ENCODE measurements at regions not wholly inside any gene's neighbourhood (a gene's known extent, or its start where the extent isn't known, plus 50 kb on each side); places are given as distances from the start of the nearest gene placed in this dataset.

GRCh38 chr2:238597638-238598528 is 171.2 kb downstream of the ASB1 start:
- no peak for ATAC-seq
- Histone ChIP-seq H3K36me3 (no peaks in the 10 kb centered on the region), H3K4me3 (no peak overlapping the region), H3K4me1 (no peaks in the 10 kb centered on the region), H3K9me3 (no peaks in the 10 kb centered on the region), H3K27ac (no peak overlapping the region), H3K27me3 (no peaks in the 10 kb centered on the region)
- TF ChIP-seq POLR2A (IDR thresholded peaks at IDR 0.05) (no peak), CTCF (IDR thresholded peaks at IDR 0.05) (no peak)
- intact Hi-C loops (cut with DNase I) = no loop called here
- DNase-seq = no peak
- 79% methylated on average over 8 of the region's 11 CpGs for WGBS (ENCODE audit: insufficient coverage, low coverage, low lambda C conversion rate, missing lambda C conversion rate)

- Histone ChIP-seq H3K4me3 (no peak overlapping the region), H3K27me3 (no peaks in the 10 kb centered on the region), H3K27ac (no peak overlapping the region), H3K36me3 (no peaks in the 10 kb centered on the region), H3K4me1 (no peaks in the 10 kb centered on the region), H3K9me3 (no peaks in the 10 kb centered on the region)
- TF ChIP-seq POLR2A (IDR thresholded peaks at IDR 0.05) (no peak), CTCF (IDR thresholded peaks at IDR 0.05) (no peak)
- WGBS (ENCODE audit: insufficient coverage, low coverage, low lambda C conversion rate, missing lambda C conversion rate) = 49% methylated on average over 8 of the region's 14 CpGs
- intact Hi-C loops (cut with DNase I) = no loop called here
- DNase-seq (no peak), ATAC-seq (no peak)
Measured at GRCh38 chr2:238598802-238599530, 172.2 kb downstream of the ASB1 start.

GRCh38 chr2:238599549-238600505 is 173.1 kb downstream of the ASB1 start:
- Histone ChIP-seq H3K4me3 (no peak overlapping the region), H3K36me3 (no peaks in the 10 kb centered on the region), H3K4me1 (no peaks in the 10 kb centered on the region), H3K9me3 (no peaks in the 10 kb centered on the region), H3K27ac (no peak overlapping the region), H3K27me3 (no peaks in the 10 kb centered on the region)
- intact Hi-C loops (cut with DNase I) = no loop called here
- TF ChIP-seq POLR2A (IDR thresholded peaks at IDR 0.05) = no peak
- no peak for TF ChIP-seq CTCF (IDR thresholded peaks at IDR 0.05)
- peak in 1 of 4 donors; percentile 19 for ATAC-seq
- DNase-seq = no peak
- 92% methylated on average over 4 of the region's 29 CpGs for WGBS (ENCODE audit: insufficient coverage, low coverage, low lambda C conversion rate, missing lambda C conversion rate)
